ENCODE measurements at regions not wholly inside any gene's neighbourhood (a gene's known extent, or its start where the extent isn't known, plus 50 kb on each side); places are given as distances from the start of the nearest gene placed in this dataset.
"Not testable (repeated sequence)": the region's sequence is repeated elsewhere in the genome, so short reads cannot be mapped to it uniquely, and the experiment has no call there.

- peak in 1 of 5 donors; percentile 22 for DNase-seq
- no peaks in the 10 kb centered on the region for H3K36me3 ChIP-seq
- no peaks in the 10 kb centered on the region for H3K27me3 ChIP-seq
- no peak overlapping the region for H3K27ac ChIP-seq
- no peaks in the 10 kb centered on the region for H3K4me1 ChIP-seq (ENCODE audit: insufficient read depth)
- H3K4me3 ChIP-seq = no peak overlapping the region
- TF ChIP-seq CTCF (IDR thresholded peaks at IDR 0.05) = peak in 1 of 3 donors; percentile 44
- TF ChIP-seq EP300 (IDR thresholded peaks at IDR 0.05) = no peak
- TF ChIP-seq POLR2A (IDR thresholded peaks at IDR 0.05) = no peak
- no peaks in the 10 kb centered on the region for H3K9me3 ChIP-seq
- intact Hi-C loops (cut with DNase I) = no loop called here
- WGBS, 3 donors = 12 to 16% (median 13%) methylated on average over 14 of the region's 14 CpGs
Observed at GRCh38 chr1:165114022-165114888, 242.3 kb downstream of the LMX1A start.

GRCh38 chr1:165112260-165112659 lies 244.3 kb downstream of the LMX1A start:
- H3K4me1 ChIP-seq (ENCODE audit: insufficient read depth) = no peaks in the 10 kb centered on the region
- no peak overlapping the region for H3K27ac ChIP-seq
- DNase-seq = no peak
- TF ChIP-seq EP300 (IDR thresholded peaks at IDR 0.05) = no peak
- no peak for TF ChIP-seq POLR2A (IDR thresholded peaks at IDR 0.05)
- TF ChIP-seq CTCF (IDR thresholded peaks at IDR 0.05) = no peak
- intact Hi-C loops (cut with DNase I) = no loop called here
- WGBS, 3 donors = 82 to 86% (median 84%) methylated on average over 7 of the region's 7 CpGs
- H3K27me3 ChIP-seq = no peaks in the 10 kb centered on the region
- H3K36me3 ChIP-seq = no peaks in the 10 kb centered on the region
- H3K9me3 ChIP-seq = no peaks in the 10 kb centered on the region
- no peak overlapping the region for H3K4me3 ChIP-seq

- TF ChIP-seq EP300 (IDR thresholded peaks at IDR 0.05) = no peak
- TF ChIP-seq POLR2A (IDR thresholded peaks at IDR 0.05) = no peak
- no peak for TF ChIP-seq CTCF (IDR thresholded peaks at IDR 0.05)
- DNase-seq = no peak
- H3K4me3 ChIP-seq = no peak overlapping the region
- no peak overlapping the region for H3K27ac ChIP-seq
- H3K4me1 ChIP-seq (ENCODE audit: insufficient read depth) = no peaks in the 10 kb centered on the region
- no peaks in the 10 kb centered on the region for H3K36me3 ChIP-seq
- intact Hi-C loops (cut with DNase I) = no loop called here
- no peaks in the 10 kb centered on the region for H3K9me3 ChIP-seq
- WGBS, 3 donors = 67 to 84% (median 81%) methylated on average over 4 of the region's 4 CpGs
- H3K27me3 ChIP-seq = no peaks in the 10 kb centered on the region
Observed at GRCh38 chr1:165109013-165109412, 247.5 kb downstream of the LMX1A start.

- H3K4me3 ChIP-seq; H3K9me3 ChIP-seq; H3K36me3 ChIP-seq; intact Hi-C loops (cut with DNase I); H3K27me3 ChIP-seq; DNase-seq; H3K4me1 ChIP-seq (ENCODE audit: insufficient read depth); H3K27ac ChIP-seq: not testable (repeated sequence)
- WGBS, 3 donors = 67 to 77% (median 70%) methylated on average over 7 of the region's 7 CpGs
Observed at GRCh38 chr1:165092542-165093162, 263.9 kb downstream of the LMX1A start.
